GM11168 (cell line): ENCODE measurements at regions not wholly inside any gene's neighbourhood (a gene's known extent, or its start where the extent isn't known, plus 50 kb on each side); places are given as distances from the start of the nearest gene placed in this dataset.

Experiments used
- in situ Hi-C: fragments of 300-500 bp; cut with MboI; formaldehyde crosslinking; loops from one replicate; pipeline ENCODE4 v1.12.0; 2022; ENCODE audit warnings: low sequenced_read_pairs; ENCODE audit not compliant: unreplicated experiment

GRCh38 chr3:55246033-55246432 lies 241.1 kb downstream of the WNT5A start:
- in situ Hi-C loops, result no loop called here

- in situ Hi-C loops, result no loop called here
Observed at GRCh38 chr3:55245351-55245750, 241.8 kb downstream of the WNT5A start.

- in situ Hi-C loops, result no loop called here
Observed at GRCh38 chr3:55244247-55244646, 242.9 kb downstream of the WNT5A start.

- in situ Hi-C loops, result no loop called here
Observed at GRCh38 chr3:55243678-55244077, 243.4 kb downstream of the WNT5A start.

GRCh38 chr3:55242921-55243320 lies 244.2 kb downstream of the WNT5A start:
- in situ Hi-C loops, result no loop called here

- in situ Hi-C loops, result no loop called here
Observed at GRCh38 chr3:55241098-55241497, 246.0 kb downstream of the WNT5A start.

- in situ Hi-C loops, result no loop called here
Observed at GRCh38 chr3:55235416-55235815, 251.7 kb downstream of the WNT5A start.

- in situ Hi-C loops, result no loop called here
Observed at GRCh38 chr3:55226696-55227095, 260.4 kb downstream of the WNT5A start.

- in situ Hi-C loops, result no loop called here
Observed at GRCh38 chr3:55218577-55218976, 268.5 kb downstream of the WNT5A start.

GRCh38 chr3:55207744-55208143 lies 279.4 kb downstream of the WNT5A start:
- in situ Hi-C loops, result no loop called here

GRCh38 chr3:55205990-55206389 lies 278.1 kb upstream of the LRTM1 start:
- in situ Hi-C loops, result no loop called here

- in situ Hi-C loops, result no loop called here
Observed at GRCh38 chr3:55204417-55204816, 276.6 kb upstream of the LRTM1 start.

- in situ Hi-C loops, result no loop called here
Observed at GRCh38 chr3:55203546-55203945, 275.7 kb upstream of the LRTM1 start.

GRCh38 chr3:55203006-55203405 lies 275.1 kb upstream of the LRTM1 start:
- in situ Hi-C loops, result no loop called here

GRCh38 chr3:55202326-55202725 lies 274.5 kb upstream of the LRTM1 start:
- in situ Hi-C loops, result no loop called here

GRCh38 chr3:55201779-55202178 lies 273.9 kb upstream of the LRTM1 start:
- in situ Hi-C loops, result no loop called here

GRCh38 chr3:55200906-55201305 lies 273.0 kb upstream of the LRTM1 start:
- in situ Hi-C loops, result no loop called here

- in situ Hi-C loops, result no loop called here
Observed at GRCh38 chr3:55198554-55198953, 270.7 kb upstream of the LRTM1 start.

GRCh38 chr3:55197021-55197420 lies 269.2 kb upstream of the LRTM1 start:
- in situ Hi-C loops, result no loop called here

- in situ Hi-C loops, result no loop called here
Observed at GRCh38 chr3:55196495-55196894, 268.6 kb upstream of the LRTM1 start.

- in situ Hi-C loops, result no loop called here
Observed at GRCh38 chr3:55194376-55194775, 266.5 kb upstream of the LRTM1 start.

- in situ Hi-C loops, result no loop called here
Observed at GRCh38 chr3:55191911-55192775, 264.3 kb upstream of the LRTM1 start.
